Adrenal gland (tissue), 9 donors: ENCODE measurements at regions not wholly inside any gene's neighbourhood (a gene's known extent, or its start where the extent isn't known, plus 50 kb on each side); places are given as distances from the start of the nearest gene placed in this dataset.

Source experiments
- DNase-seq, 7 donors: peaks; one replicate each; pipeline ENCODE4 v3.0.0-alpha.2; 2019 to 2020
- H3K27ac ChIP-seq, 5 donors: fragments of 200-600 bp; sonication (generic) in 4 of 5; 1 replicate in 3 of 5; 2 replicates in 2 of 5; pipeline versions ENCODE4 v1.5.1 to v1.8.0; 2016 to 2020; ENCODE audit warnings: mild to moderate bottlenecking in 1 of 5
- H3K27me3 ChIP-seq: fragments of 200-600 bp; 2 replicates; pipeline ENCODE4 v1.8.0; 2021
- H3K36me3 ChIP-seq, 2 donors: fragments of 200-600 bp; replicated peaks in 1 of 2; 1 replicate in 1 of 2; 2 replicates in 1 of 2; pipeline versions ENCODE4 v1.5.1 to v1.8.0; 2018 to 2022
- H3K4me1 ChIP-seq, 2 donors: fragments of 200-600 bp; replicated peaks in 1 of 2; 1 replicate in 1 of 2; 2 replicates in 1 of 2; pipeline versions ENCODE4 v1.5.1 to v1.8.0; 2018 to 2021
- H3K4me3 ChIP-seq, 4 donors: fragments of 200-600 bp; sonication (generic) in 3 of 4; one replicate each; pipeline ENCODE4 v1.5.1; 2016 to 2018
- H3K9me3 ChIP-seq, 3 donors: fragments of 200-600 bp; sonication (generic) in 1 of 3; replicated peaks in 1 of 3; 1 replicate in 2 of 3; 2 replicates in 1 of 3; pipeline versions ENCODE4 v1.5.1 to v1.8.0; 2016 to 2021
- CTCF ChIP-seq, 6 experiments: fragments of 450-650 bp in 4 of 6; fragments of 200-600 bp in 2 of 6; sonication (generic) in 1 of 6; IDR thresholded peaks; 1 replicate in 5 of 6; 2 replicates in 1 of 6; pipeline versions ENCODE4 v1.5.1 to v1.8.0; 2016 to 2021; ENCODE audit warnings: antibody characterized with exemption in 6 of 6, mild to moderate bottlenecking in 2 of 6, moderate library complexity in 1 of 6
- POLR2A ChIP-seq, 2 donors: fragments of 450-650 bp; IDR thresholded peaks; one replicate each; pipeline ENCODE4 v1.6.1; 2017; ENCODE audit warnings: antibody characterized with exemption in 2 of 2, mild to moderate bottlenecking in 2 of 2, moderate library complexity in 1 of 2
- WGBS, 4 donors: extraction: QIAGEN DNeasy Blood & Tissue Kit in 2 of 4; methylation state at CpG; one replicate each; pipeline versions ENCODE4 v1.1.5 to v1.1.7; 2013 to 2017; 5-methylcytosine and 5-hydroxymethylcytosine counted together
- intact Hi-C, 2 donors: fragments of 100-400 bp; cut with DNase I; formaldehyde crosslinking; loops; one replicate each; pipeline versions ENCODE4 v1.14.1 to v1.15.0; 2022 to 2023
- donor health status: healthy with polysubstance abuse.
- donor health status: Bipolar disorder and iron deficiency.
- donor health status: DM: yes; HTN: yes; CAD: no.
- donor health status: DM: no; HTN: no; CAD: no.
- donor health status: DM: no; HTN: no; CAD: no.

GRCh38 chr6:69623357-69623756, 173.5 kb downstream of the LMBRD1 start:
- H3K4me1 ChIP-seq, result no peaks in the 10 kb centered on the region
- 32 to 100% (median 74%) methylated on average over 1 of the region's 1 CpG for WGBS, 4 donors
- no peak overlapping the region for H3K4me3 ChIP-seq
- no peak overlapping the region for H3K27ac ChIP-seq
- no peaks in the 10 kb centered on the region for H3K36me3 ChIP-seq
- DNase-seq, result no peak
- H3K27me3 ChIP-seq, result no peaks in the 10 kb centered on the region
- intact Hi-C loops, result no loop called here
- H3K9me3 ChIP-seq, result no peaks in the 10 kb centered on the region
- TF ChIP-seq CTCF (IDR thresholded peaks at IDR 0.05) (no peak), POLR2A (IDR thresholded peaks at IDR 0.05) (no peak)

- no peaks in the 10 kb centered on the region for H3K36me3 ChIP-seq
- no peaks in the 10 kb centered on the region for H3K27me3 ChIP-seq
- no peak for TF ChIP-seq POLR2A (IDR thresholded peaks at IDR 0.05)
- TF ChIP-seq CTCF (IDR thresholded peaks at IDR 0.05), result no peak
- DNase-seq, result no peak
- no peak overlapping the region for H3K4me3 ChIP-seq
- H3K9me3 ChIP-seq, result no peaks in the 10 kb centered on the region
- no peak overlapping the region for H3K27ac ChIP-seq
- intact Hi-C loops, result no loop called here
- WGBS, 4 donors, result 38 to 75% (median 63%) methylated on average over 2 of the region's 2 CpGs
- no peaks in the 10 kb centered on the region for H3K4me1 ChIP-seq
These were observed 173.9 kb downstream of the LMBRD1 start for GRCh38 chr6:69622924-69623323.

GRCh38 chr6:69622230-69622629, 174.6 kb downstream of the LMBRD1 start:
- Histone ChIP-seq H3K4me1 (no peaks in the 10 kb centered on the region), H3K27me3 (no peaks in the 10 kb centered on the region), H3K27ac (no peak overlapping the region), H3K4me3 (no peak overlapping the region), H3K9me3 (no peaks in the 10 kb centered on the region), H3K36me3 (no peaks in the 10 kb centered on the region)
- no peak for DNase-seq
- intact Hi-C loops, result no loop called here
- no peak for TF ChIP-seq POLR2A (IDR thresholded peaks at IDR 0.05)
- TF ChIP-seq CTCF (IDR thresholded peaks at IDR 0.05), result no peak
- 59 to 71% (median 64%) methylated on average over 3 of the region's 3 CpGs for WGBS, 4 donors

GRCh38 chr6:69617163-69617562, 179.6 kb downstream of the LMBRD1 start:
- no peaks in the 10 kb centered on the region for H3K36me3 ChIP-seq
- intact Hi-C loops, result no loop called here
- no peaks in the 10 kb centered on the region for H3K4me1 ChIP-seq
- no peak overlapping the region for H3K27ac ChIP-seq
- H3K4me3 ChIP-seq, result no peak overlapping the region
- H3K27me3 ChIP-seq, result no peaks in the 10 kb centered on the region
- H3K9me3 ChIP-seq, result no peaks in the 10 kb centered on the region
- WGBS, 4 donors, result 80 to 89% (median 89%) methylated on average over 4 to 7 of the region's 7 CpGs
- DNase-seq, result no peak
- TF ChIP-seq POLR2A (IDR thresholded peaks at IDR 0.05) (no peak), CTCF (IDR thresholded peaks at IDR 0.05) (no peak)
